ENCODE measurements at regions not wholly inside any gene's neighbourhood (a gene's known extent, or its start where the extent isn't known, plus 50 kb on each side); places are given as distances from the start of the nearest gene placed in this dataset.

DNA sequence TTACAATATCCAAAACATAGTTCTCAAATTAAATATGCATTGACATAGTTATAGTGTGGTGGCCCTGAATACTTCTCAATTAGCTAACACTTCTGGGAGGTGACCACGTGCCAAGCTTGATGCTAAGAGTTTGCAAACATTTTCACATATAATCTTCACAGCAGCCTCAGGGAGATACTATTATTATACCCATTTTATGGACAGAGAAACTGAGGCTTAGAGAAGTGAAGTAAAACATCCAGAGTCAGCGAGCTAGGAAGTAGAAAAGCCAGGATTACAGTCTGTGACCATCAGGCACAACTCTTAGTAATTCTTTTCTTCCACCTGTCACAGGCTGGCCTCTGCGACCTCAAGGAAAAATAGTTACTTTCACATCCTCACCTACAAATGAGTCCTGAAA lies 102.2 kb upstream of the IRX6 start:
- Histone ChIP-seq H3K9me1 (ENCODE audit: insufficient read depth, low read length) (no peaks in the 10 kb centered on the region), H2BK120ac (ENCODE audit: low read depth, low read length) (no peak overlapping the region), H2BK5ac (ENCODE audit: low read depth, low read length, poor library complexity, severe bottlenecking) (no peak overlapping the region), H2BK15ac (ENCODE audit: low read depth, low read length) (no peak overlapping the region), H3K18ac (ENCODE audit: low read depth, low read length) (no peak overlapping the region), H4K91ac (ENCODE audit: insufficient read depth, low read depth, low read length) (no peak overlapping the region), H3K4me3 (ENCODE audit: insufficient read depth, low read depth, low read length) (no peak overlapping the region), H3K4me2 (ENCODE audit: low read depth, low read length) (no peak overlapping the region), H3K79me1 (ENCODE audit: low read depth in 1 of 2, low read length in 2 of 2) (no peaks in the 10 kb centered on the region), H2AK5ac (ENCODE audit: low read depth, low read length) (no peak overlapping the region), H3K23ac (ENCODE audit: low read depth, low read length) (no peak overlapping the region), H3K4ac (ENCODE audit: low read depth, low read length) (no peak overlapping the region), H3K36me3 (ENCODE audit: control insufficient read depth, insufficient read depth, low read length) (no peaks in the 10 kb centered on the region), H3K56ac (ENCODE audit: extremely low read depth, insufficient read depth, low read length) (no peak overlapping the region), H3K4me1 (ENCODE audit: control insufficient read depth, insufficient read depth, low read length) (no peaks in the 10 kb centered on the region), H2AFZ (replicated peaks; ENCODE audit: low read length, poor library complexity) (no peak overlapping the region), H4K5ac (ENCODE audit: low read depth, low read length) (no peak overlapping the region), H3K14ac (replicated peaks; ENCODE audit: low read depth, low read length) (no peak overlapping the region), H2AK9ac (replicated peaks; ENCODE audit: low read depth, low read length, poor library complexity) (no peak overlapping the region), H3K27ac (ENCODE audit: insufficient read depth, low read length) (no peak overlapping the region), H4K20me1 (ENCODE audit: insufficient read depth, low read length) (no peaks in the 10 kb centered on the region), H3K9ac (ENCODE audit: low read depth, low read length) (no peak overlapping the region), H2BK20ac (ENCODE audit: low read depth, low read length) (no peak overlapping the region), H4K8ac (ENCODE audit: low read depth in 2 of 2, low read length in 2 of 2) (no peak overlapping the region), H3K9me3 (ENCODE audit: control insufficient read depth, insufficient read depth, low read length) (peaks cover 3% of the 10 kb centered on the region; the same call in 1 of the 2 replicates), H3K27me3 (ENCODE audit: control insufficient read depth, insufficient read depth, low read length) (no peaks in the 10 kb centered on the region)
- ChIA-PET POLR2A (ENCODE audit: unreplicated experiment) (no interaction called here), CTCF (no interaction called here)
- intact Hi-C loops (cut with micrococcal nuclease) (no loop called here), in situ Hi-C loops (cut with MboI; ENCODE audit: low sequenced_read_pairs) (no loop called here), dilution Hi-C loops (cut with HindIII; ENCODE audit: low sequenced_read_pairs, unreplicated experiment) (no loop called here)
- BruUV-seq (replicated peaks), result no TSS peak
- DNase-seq, result no peak
- WGBS, 2 experiments (ENCODE audit: extremely low coverage in 2 of 2, insufficient read length in 1 of 2), result 80% methylated on average over 1 of the region's 3 CpGs; no CpG with 5 or more reads in 1 of the 2 experiments
- TF ChIP-seq MXI1 (IDR thresholded peaks at IDR 0.05; ENCODE audit: borderline replicate concordance, low read depth, low read length), result no peak
- no peak for TF ChIP-seq POLR2A (IDR thresholded peaks at IDR 0.05; ENCODE audit: low read depth, low read length)
- TF ChIP-seq, protein P1, sequence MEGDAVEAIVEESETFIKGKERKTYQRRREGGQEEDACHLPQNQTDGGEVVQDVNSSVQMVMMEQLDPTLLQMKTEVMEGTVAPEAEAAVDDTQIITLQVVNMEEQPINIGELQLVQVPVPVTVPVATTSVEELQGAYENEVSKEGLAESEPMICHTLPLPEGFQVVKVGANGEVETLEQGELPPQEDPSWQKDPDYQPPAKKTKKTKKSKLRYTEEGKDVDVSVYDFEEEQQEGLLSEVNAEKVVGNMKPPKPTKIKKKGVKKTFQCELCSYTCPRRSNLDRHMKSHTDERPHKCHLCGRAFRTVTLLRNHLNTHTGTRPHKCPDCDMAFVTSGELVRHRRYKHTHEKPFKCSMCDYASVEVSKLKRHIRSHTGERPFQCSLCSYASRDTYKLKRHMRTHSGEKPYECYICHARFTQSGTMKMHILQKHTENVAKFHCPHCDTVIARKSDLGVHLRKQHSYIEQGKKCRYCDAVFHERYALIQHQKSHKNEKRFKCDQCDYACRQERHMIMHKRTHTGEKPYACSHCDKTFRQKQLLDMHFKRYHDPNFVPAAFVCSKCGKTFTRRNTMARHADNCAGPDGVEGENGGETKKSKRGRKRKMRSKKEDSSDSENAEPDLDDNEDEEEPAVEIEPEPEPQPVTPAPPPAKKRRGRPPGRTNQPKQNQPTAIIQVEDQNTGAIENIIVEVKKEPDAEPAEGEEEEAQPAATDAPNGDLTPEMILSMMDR (conservative IDR thresholded peaks at IDR 0.05; ENCODE audit: low read depth, low read length), result no peak
- no peak for ATAC-seq (ENCODE audit: low read depth)

Data from IMR-90 (cell line).